HG02571 (cell line): ENCODE measurements at regions not wholly inside any gene's neighbourhood (a gene's known extent, or its start where the extent isn't known, plus 50 kb on each side); places are given as distances from the start of the nearest gene placed in this dataset.

ENCODE experiments used
- ATAC-seq: cut with Tn5 transposase; IDR thresholded peaks from one replicate; pipeline ENCODE4 v1.9.1; 2021; ENCODE audit warnings: mild to moderate bottlenecking, moderate library complexity; ENCODE audit not compliant: unreplicated experiment

DNA sequence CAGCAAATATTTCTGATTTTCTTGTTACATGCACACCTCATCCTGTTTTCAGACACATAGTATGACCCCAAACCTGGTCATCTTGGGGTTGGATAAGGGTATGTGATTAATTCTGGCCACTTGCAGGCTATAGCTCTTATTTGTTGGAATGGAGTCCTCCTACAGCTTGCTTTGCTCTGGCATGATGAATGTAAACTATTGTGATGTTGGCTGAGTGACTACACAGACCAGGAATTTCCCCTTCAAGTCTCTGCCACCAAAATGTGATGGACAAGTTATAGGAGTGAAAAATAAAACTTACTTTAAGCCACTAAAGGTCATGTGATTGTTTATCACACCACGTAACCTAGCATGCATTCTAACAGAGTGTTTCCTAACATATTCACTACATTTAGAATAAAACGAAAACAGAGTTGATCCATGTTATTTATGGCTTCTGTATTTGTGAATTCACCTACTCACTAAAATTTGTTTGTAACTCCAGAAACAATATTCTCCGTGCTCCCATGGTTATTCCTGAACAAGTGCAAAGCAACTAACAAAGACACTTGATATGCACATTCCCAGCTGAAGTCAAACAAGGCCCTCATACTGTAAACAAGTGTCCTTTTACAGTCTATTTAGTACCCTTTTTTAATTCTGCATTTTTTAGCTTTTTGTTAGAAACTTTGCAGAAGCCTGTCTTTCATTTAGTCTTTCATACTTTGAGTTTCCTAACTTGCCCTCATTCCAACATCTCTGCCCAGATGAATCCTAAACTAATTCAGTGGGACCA, 599.2 kb upstream of the PCDH15 start:
- ATAC-seq: no peak

DNA sequence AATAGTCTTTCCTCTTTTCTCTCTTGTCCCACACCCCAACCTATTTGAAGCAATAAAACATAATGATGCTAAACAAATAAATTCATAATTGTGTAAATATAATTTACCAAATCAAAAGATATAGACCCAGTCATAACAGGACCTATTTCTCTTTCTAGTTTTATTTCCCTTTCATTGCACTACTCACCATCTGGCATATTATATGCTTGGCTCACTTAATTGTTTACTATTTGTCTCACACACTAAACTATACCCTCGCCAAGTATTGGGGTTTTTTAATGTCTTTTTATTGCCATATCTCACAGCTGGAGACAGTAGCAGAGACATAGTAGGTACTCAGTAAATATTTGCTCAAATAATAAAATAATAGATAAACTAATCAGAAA, 597.5 kb upstream of the PCDH15 start:
- ATAC-seq: no peak

DNA sequence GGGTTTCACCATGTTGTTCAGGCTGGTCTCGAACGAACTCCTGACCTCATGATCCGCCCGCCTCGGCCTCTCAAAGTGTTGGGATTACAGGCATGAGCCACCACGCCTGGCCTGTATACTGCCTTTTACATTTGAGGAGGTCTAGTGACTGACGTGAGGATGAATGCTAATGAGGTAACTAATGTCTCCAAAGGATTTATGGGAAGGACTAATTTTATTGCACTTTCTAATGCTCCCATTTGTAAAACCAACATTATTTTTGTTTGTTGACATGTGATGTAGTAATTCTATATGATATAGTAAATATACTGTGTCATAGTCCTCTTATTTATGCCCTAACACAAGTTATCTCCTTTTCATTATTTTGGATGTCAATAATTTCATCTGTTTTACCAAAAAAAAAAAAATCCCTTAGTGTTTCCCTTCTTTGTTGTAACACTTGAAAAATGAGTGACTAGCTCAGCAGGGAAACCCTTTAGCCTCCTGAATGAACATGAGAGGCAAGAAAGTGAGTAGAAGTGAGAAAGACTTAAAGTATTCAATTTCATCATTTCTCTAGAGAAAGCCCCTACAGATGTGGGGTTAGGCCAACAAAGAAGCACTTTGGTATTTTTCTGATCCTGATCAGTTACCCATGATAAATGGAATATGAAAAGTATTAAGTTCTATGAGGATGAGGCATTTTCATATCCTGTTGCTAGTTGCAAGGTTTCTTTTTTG, 596.9 kb upstream of the PCDH15 start:
- no peak for ATAC-seq

DNA sequence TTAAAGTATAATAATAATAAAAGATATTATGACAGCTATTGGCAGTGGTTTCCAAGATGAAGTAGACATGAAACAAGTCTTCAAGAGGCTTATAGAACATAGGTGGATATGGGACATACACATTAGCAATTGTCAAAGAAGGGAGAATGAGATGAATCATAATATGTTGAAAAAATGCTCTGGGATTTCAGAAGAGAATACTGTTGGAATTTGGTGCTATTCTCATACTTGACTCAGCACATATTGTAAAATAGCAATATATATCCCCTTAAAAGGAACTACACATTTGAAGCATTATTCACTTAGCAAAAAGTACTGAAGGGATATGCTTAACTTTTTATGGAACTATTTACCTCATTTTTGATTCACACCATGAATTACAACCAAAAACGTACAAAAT, 577.2 kb upstream of the PCDH15 start:
- no peak for ATAC-seq

DNA sequence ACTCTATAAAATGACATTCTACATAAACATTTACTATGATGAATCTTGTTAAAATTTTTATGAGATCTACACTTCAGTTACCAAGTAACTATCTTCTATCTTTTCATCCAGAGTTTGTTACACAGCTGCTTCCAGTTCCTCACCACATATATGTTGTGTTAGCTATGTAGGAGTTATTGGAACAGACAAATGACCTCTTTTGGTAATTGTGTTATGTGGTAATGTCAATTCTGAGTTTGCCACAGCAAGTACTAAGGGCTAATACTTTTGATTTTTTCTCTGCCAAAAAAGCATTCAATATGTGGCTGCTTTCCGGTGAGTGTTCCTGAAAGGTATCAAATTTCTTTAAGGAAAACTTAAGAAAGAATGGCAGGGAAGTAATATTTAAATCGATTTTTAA, 573.9 kb upstream of the PCDH15 start:
- ATAC-seq: no peak

DNA sequence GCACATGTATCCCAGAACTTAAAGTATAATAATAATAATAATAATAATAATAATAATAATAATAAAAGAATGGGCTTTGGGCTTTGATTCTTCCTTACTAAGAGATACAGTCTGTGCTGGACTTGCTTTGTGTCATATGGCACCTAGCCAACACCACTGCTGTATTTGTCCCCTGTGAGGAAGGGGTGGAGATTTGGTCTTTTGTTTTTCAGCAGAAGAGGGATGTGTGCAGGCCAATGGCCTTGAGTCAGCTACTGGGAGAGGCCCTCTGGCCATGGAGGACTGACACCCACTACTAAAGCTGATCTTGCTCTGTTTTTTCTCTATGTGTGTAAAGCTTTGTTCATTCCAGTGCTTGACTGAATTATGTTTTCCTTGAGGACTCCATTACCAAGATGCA, 573.0 kb upstream of the PCDH15 start:
- ATAC-seq: no peak

DNA sequence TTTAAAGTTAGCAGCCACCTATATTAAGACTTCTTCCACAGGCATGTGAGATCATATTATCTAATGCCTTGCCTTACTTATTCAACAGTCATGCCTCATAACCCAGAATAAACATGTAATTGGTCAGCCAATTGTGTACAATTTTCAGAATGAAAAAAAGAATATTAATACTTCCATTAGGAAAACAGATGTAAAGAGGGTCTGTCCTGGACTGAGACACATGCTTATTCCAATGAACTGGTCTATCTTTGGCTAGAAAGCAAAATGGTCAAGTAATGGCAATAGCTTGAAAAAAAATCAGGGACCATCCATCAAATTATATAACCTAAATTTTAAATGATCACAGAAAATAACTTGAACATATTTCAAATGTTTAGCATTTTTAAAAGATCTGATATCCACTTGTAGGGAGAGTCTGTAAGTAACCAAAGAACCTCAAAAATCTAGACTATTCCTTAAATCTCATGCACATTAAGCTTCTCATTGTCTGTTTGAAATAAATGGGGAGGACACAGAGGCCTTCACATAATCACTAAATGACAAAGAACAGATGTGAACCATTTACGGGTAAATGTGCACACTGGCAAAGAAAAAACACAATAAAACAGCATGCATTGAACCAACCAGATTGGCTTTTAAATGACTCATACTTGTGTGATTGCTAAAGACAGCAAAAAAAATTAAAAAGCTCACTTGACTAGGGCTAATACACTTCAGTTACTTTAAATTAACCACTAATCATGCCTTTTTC, 568.8 kb upstream of the PCDH15 start:
- ATAC-seq: no peak

DNA sequence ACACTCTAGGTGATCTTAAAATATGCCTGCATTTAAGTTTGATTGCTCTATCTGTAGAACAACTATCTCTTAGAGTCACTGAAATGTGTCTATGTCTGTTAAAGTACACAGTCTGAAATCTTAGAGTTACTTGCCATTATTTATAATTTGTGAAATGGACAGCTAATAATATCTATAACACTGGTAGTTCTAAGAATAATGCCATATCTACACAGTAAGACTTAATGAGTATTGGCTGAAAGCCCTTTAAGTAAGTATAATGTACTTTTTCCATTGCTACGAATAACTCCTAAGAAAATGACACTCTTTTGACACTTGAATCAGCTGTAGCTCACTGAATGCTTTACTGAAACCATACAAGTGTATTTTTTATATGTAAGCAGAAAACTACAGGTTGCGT, 567.4 kb upstream of the PCDH15 start:
- ATAC-seq: no peak

DNA sequence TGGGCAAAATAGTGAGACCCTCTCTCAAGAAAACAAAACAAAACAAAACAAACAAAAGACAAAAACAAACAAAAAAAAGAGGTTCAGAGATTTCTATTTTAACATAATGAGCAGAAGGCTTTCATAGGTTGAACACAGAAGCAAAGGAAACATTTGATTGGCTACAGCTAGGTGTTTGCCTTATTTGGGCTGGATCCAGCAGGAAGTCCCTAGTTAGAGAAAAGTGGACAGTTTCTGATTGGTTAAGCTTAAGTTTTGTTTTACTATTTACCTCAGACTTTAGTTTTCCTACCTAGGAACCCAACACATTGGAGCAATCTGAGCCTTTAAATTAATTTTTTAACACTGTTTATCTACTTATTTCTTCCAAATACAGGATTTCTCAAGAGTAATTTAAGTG, 566.5 kb upstream of the PCDH15 start:
- no peak for ATAC-seq

DNA sequence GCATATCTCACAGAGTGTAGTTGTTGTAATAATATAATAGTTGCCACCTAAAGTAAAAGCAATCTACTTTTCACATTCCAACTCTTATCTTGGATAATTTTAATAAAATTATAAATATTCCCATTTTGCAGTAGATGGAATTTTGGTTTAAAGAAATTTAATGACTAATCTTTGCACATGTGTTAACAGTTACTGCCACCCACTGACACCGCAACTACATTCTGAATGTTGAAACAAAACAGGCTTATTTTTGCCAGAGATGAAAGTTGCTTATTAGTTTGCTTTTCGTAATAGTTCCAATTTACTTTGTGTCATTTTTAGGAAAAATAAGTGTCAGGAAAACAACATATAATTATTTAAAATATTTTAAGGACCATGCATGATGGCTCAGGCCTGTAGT, 557.5 kb upstream of the PCDH15 start:
- no peak for ATAC-seq

DNA sequence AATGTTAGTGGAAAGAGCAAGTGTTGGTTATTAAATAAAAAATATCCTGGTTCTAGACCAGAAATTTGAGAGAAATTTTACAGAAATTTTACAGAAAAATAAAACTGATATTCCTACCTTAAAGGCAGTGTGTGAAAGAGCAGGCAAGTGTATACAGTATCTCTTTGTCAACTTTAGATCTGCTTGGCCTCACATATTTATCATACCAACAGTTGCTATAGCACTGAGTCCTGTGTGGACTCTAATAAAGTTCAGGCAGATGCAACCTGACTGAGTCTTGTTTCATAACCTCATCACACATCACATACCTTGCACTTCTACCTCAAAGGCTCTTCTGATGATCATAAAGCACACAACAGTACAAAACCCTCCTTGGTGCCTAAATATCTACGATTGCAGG, 552.4 kb upstream of the PCDH15 start:
- ATAC-seq: no peak

DNA sequence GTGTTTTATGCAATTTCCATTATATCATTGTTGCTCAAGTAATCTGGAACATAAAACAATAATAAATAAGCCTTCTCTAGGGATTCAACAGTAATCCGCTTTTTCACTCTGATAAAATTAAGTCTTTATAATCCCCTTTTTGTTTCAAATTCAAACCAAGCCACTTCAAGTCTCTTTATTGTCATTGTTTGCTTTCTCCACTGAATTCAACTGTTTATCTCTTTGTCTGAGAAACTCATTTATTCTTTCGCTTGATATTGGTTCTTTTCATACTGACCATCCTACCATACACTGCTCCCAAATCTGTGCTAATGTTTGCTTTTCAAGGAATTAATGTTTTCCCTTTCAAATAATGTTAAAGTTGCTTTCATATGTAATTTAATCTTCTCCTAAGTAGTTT, 550.4 kb upstream of the PCDH15 start:
- ATAC-seq: no peak

DNA sequence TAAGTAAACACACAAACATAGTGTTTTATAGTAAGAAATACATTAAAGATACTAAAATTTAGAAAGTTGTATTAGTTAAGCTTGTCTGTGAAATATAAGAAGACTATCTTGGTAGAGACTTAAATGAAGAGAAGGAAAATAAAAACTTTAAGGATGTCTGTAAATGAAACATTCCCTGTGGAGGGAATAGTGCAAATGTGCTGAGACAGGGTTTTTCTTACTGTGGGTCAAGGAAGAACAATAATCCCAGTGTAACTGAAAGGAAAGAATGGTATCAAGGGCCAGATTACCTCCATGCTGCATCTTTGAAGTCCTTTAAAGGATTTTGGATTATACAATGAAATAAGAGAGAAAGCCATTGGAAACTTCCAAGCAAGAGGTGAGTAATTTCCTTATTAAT, 547.5 kb upstream of the PCDH15 start:
- no peak for ATAC-seq

DNA sequence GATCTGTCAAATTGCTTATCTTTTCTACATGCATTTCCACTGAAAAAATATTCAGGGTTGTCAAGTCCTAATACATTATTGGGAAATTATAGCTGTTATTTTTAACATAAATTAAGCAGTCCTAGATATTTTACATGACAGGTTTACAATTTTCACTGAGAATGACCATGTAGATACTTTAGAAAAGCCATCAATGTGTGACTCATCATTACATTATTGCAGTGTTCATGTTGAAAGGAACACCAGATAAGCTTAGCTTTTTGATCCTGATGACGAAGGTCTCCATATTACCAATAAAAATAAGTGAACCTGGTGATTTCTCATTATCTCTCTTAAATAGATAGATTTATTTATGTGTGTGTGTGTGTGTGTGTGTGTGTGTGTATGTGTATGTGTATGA, 529.5 kb upstream of the PCDH15 start:
- no peak for ATAC-seq

DNA sequence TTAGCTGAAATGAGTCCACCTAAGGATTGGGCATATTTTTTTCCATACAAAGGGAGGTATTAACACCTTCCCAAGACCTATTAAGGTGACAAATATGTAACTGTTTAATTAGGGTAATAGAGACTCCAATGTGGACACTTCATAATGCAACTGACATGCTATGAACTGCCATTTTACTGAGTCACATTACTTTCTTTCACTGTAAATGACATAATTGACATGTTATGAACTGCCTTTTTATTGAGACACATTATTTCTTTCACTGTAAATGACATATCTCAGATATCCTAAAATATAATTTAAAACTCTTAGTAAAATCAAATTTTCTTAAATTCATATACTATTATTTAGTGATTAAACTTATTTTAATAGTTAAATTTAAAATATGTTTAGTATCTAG, 528.8 kb upstream of the PCDH15 start:
- no peak for ATAC-seq

DNA sequence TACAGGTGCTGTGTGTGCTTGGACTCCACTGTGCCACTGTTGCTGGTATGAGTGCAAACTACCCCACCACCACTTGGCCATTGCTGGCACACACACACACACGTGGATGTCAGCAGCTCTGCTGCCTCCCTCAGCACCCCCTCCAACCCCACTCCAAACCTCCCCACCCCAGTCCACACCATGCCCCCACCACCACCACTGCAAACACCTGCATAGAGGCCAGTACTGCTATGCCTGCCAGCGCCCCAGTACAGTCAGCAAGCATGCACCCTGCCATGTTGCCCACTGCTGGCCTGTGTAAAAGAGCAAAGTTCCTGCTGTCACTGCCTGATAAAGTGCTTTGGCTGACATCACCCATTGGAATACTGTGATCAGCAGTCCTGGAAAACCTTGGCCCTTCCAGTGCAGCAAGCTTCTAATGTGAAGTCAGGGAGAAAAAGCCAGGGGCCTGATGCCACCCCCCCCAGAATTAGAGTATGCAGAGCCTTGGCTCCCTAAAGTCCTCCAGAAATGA, 519.2 kb upstream of the PCDH15 start:
- ATAC-seq: no peak

DNA sequence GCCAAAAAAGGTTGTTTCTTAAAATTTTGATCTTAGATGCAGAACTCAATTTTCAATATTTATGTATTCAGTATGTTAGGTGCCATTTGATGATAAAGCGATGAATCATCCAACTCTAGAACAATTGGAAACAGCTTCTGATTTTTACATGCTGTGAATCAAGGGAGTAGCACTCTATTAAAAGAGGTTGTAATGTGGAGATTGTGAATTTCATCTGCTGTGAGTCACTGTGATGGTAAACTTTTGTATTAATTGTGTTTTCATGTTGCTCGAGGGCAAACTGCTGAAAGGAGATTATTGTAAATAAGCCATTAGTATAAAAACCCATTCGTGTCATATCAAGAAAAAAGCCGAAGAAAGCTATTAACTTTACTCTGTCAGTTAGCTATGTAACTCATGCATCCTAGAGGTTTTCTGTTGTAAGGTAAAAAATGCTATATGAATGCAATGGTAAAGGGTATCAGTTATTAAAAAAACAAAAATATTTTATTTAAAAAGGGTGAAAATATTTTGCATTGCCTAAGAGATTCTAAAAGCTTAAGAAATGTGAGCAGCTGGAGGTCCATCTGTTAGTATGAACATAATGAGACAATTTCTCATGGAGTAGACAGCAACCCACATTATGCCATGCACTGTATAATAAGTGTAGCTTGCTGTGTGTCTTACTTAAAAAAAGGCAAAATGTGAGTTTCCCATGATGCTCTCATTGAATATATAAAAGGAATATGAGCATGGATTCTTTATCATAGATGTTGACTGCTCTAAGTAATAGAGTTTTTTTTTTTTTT, 511.0 kb upstream of the PCDH15 start:
- ATAC-seq: no peak

DNA sequence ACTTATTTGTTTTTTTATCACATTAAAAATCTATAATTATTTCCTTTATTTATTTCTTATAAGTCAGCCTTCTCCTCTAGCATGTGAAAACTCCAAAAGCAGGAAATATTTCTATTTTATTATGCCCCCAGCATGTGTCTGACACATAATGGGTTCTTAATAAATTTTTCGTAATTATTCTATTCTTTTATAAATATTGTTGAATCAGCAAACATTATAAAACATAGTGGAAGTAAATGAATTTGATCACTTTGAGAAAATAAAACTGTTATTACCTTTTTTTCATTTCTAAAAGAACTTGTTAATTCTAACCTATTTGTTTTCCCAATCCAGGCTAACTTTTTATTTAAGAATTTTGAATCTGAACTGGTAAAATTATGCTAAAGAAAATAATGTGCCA, 509.1 kb upstream of the PCDH15 start:
- no peak for ATAC-seq

DNA sequence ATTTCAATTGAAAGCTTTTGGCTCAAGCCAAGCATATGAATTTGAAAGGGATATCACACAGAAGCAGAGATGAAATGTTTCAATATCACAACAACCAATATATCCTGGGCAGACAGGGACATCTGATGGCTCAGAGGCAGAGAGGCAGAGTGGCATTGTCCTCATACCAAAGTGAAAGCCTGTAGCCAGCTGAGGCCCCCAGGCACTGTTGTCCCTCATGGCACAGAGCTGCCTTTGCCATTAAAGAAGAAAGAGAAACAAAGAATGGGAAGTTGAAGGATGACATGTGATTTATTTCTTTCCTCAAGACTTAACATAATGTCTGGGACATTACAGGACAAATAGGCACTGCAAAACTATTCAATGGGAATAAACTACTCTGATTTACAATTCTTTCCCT, 504.3 kb upstream of the PCDH15 start:
- no peak for ATAC-seq

DNA sequence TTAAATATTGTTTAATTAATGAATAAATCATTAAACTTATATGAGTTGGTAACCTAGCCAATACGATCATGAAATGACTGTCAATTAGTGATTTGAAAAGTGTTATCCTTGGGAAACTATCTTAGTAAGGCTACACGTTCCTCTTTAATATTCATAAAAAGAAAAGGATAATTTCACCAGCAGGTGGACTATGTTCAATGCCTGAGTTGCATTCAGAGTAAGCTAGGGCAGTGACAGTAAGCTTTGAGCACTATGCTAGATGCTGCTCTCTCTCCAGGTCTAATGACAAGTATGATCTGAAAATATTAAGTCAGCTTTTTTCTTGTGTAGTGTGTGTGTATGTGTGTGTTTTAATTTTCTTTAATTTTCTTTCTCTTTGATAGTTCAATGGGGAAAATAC, 486.3 kb upstream of the PCDH15 start:
- ATAC-seq: no peak

DNA sequence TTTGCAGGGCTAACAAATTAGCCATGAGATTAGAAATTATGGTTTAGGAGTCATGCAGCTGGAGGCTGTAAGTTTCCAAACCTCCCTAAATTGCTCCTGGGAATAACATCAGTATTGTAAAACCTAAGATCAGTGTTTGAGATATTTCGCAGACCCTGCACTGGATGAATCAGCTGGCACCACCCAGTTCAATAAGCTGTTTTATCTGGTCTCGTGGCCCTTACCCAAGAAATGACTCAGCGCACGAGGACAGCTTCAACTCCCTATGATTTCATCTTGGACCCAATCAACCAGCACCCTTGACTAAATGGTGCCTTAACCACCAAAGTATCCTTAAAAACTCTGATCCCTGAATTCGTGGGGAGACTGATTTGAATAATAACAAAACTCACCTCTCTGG, 482.0 kb upstream of the PCDH15 start:
- ATAC-seq: no peak
